ENCODE measurements at regions not wholly inside any gene's neighbourhood (a gene's known extent, or its start where the extent isn't known, plus 50 kb on each side); places are given as distances from the start of the nearest gene placed in this dataset.

- H3K4me3 ChIP-seq (ENCODE audit: low read depth, low read length) = no peak overlapping the region
- TF ChIP-seq, protein P1, sequence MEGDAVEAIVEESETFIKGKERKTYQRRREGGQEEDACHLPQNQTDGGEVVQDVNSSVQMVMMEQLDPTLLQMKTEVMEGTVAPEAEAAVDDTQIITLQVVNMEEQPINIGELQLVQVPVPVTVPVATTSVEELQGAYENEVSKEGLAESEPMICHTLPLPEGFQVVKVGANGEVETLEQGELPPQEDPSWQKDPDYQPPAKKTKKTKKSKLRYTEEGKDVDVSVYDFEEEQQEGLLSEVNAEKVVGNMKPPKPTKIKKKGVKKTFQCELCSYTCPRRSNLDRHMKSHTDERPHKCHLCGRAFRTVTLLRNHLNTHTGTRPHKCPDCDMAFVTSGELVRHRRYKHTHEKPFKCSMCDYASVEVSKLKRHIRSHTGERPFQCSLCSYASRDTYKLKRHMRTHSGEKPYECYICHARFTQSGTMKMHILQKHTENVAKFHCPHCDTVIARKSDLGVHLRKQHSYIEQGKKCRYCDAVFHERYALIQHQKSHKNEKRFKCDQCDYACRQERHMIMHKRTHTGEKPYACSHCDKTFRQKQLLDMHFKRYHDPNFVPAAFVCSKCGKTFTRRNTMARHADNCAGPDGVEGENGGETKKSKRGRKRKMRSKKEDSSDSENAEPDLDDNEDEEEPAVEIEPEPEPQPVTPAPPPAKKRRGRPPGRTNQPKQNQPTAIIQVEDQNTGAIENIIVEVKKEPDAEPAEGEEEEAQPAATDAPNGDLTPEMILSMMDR (IDR thresholded peaks at IDR 0.05; ENCODE audit: low read depth, low read length) = no peak
Observed at GRCh38 chr2:82098617-82099016, 1794.1 kb upstream of the LRRTM1 start.

GRCh38 chr2:82089518-82089917 is 1785.0 kb upstream of the LRRTM1 start:
- TF ChIP-seq, protein P1 (IDR thresholded peaks at IDR 0.05; ENCODE audit: low read depth, low read length) = no peak
- no peak overlapping the region for H3K4me3 ChIP-seq (ENCODE audit: low read depth, low read length)

DNA sequence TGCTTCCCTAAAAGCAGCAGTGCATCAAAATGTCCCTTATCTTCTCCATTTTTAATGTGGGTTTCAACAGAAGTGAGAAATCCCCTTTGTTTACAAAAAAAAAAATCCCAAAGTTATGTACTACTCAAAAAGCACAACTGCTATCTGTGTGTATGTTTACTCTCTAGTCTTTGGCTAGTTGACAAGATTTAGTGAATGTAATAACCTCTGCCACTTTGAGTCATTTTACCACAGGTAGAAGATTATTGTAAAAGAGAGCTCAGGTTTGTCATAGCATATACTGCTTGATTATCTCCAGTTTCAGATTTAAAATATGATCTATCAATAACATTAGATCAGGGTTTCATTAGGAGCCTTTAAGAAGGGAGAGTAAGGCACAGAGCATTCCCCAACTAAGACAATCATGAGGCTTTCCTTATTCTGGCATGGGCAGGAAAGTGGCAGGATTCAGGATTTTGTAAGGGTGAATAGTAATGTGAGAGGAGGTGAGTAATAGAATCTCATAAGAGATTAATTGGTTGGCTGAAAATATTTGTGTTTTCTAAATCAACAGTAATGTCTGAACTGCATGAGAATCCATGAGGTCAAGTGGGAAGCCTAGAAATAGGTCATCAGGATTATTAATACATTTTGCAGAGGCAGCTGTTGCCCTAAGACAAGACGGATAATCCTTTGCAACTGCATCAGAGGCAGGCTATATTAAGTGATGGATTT is 1780.3 kb upstream of the LRRTM1 start:
- no peak overlapping the region for H3K4me3 ChIP-seq (ENCODE audit: low read depth, low read length)
- TF ChIP-seq, protein P1 (IDR thresholded peaks at IDR 0.05; ENCODE audit: low read depth, low read length) = no peak

GRCh38 chr2:82075875-82076274 is 1771.3 kb upstream of the LRRTM1 start:
- no peak overlapping the region for H3K4me3 ChIP-seq (ENCODE audit: low read depth, low read length)
- TF ChIP-seq, protein P1 (IDR thresholded peaks at IDR 0.05; ENCODE audit: low read depth, low read length) = no peak

DNA sequence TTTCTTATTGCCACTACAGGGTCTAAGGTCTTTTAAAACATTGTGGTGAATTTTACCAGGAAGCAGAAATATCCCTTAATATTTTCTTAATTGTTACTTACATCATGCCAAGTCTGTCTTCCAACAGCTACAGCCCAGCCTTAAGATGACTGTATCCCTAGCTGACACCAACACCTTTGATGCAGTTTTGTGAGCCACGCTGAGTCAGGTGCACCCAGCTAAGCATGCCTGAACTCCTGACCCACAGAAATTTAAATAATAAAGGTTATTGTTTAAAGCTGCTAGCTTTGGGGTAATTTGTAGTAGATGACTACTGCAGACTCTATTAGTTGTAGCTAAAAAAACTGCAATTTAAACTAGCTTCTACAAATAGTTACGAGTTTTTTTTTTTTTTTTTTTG is 1757.9 kb upstream of the LRRTM1 start:
- no peak overlapping the region for H3K4me3 ChIP-seq (ENCODE audit: low read depth, low read length)
- TF ChIP-seq, protein P1 (IDR thresholded peaks at IDR 0.05; ENCODE audit: low read depth, low read length) = no peak

DNA sequence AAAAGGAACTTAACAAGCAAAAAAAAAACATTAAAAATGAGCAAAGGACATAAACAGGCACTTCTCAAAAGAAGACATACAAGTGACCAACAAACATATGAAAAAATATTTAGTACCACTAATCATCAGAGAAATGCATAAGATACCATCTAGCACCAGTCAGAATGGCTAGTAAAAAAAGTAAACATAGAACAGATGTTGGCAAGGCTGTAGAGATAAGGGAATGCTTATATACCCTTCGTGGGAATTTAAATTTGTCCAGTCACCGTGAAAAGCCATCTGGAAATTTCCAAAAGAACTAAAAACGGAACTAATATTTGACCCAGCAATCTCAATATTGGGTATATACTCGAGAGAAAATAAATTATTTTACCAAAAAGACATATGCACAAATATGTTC is 1751.3 kb upstream of the LRRTM1 start:
- H3K4me3 ChIP-seq (ENCODE audit: low read depth, low read length) = no peak overlapping the region
- TF ChIP-seq, protein P1 (IDR thresholded peaks at IDR 0.05; ENCODE audit: low read depth, low read length) = no peak

- H3K4me3 ChIP-seq (ENCODE audit: low read depth, low read length) = no peak overlapping the region
- TF ChIP-seq, protein P1 (IDR thresholded peaks at IDR 0.05; ENCODE audit: low read depth, low read length) = no peak
Observed at GRCh38 chr2:82043867-82044266, 1739.3 kb upstream of the LRRTM1 start.
